ENCODE measurements at regions not wholly inside any gene's neighbourhood (a gene's known extent, or its start where the extent isn't known, plus 50 kb on each side); places are given as distances from the start of the nearest gene placed in this dataset.

GRCh38 chr2:117631152-117631945 is 183.1 kb upstream of the DDX18 start:
- TF ChIP-seq EZH2phosphoT487 (IDR thresholded peaks at IDR 0.05; ENCODE audit: low read depth) (no peak), CTCF (IDR thresholded peaks at IDR 0.05; ENCODE audit: low read depth, low read length) (no peak)

GRCh38 chr2:117635481-117635880 is 179.0 kb upstream of the DDX18 start:
- no peak overlapping the region for H3K4me2 ChIP-seq (ENCODE audit: low read length)
- no peak overlapping the region for H2AFZ ChIP-seq (ENCODE audit: low read depth, low read length)
- no peak for TF ChIP-seq EZH2phosphoT487 (IDR thresholded peaks at IDR 0.05; ENCODE audit: low read depth)

More at GRCh38 chr2:117631152-117631945, 183.1 kb upstream of the DDX18 start:
- H4K20me1 ChIP-seq (ENCODE audit: insufficient read depth, low read length): no peaks in the 10 kb centered on the region
- no peaks in the 10 kb centered on the region for H3K9me3 ChIP-seq (ENCODE audit: insufficient read depth, low read length)
- H3K4me1 ChIP-seq (ENCODE audit: low read length): no peaks in the 10 kb centered on the region
- no peaks in the 10 kb centered on the region for H3K36me3 ChIP-seq (replicated peaks; ENCODE audit: low read depth, low read length)
- H3K4me3 ChIP-seq (ENCODE audit: low read length): no peak overlapping the region
- no peak overlapping the region for H2AFZ ChIP-seq (ENCODE audit: low read depth, low read length)
- 0 out of 2 replicates have a peak, but pooled peaks cover 4% of the 10 kb centered on the region for H3K27me3 ChIP-seq (ENCODE audit: low read depth, low read length)
- no peak overlapping the region for H3K27ac ChIP-seq (ENCODE audit: low read length)
- no peak overlapping the region for H3K9ac ChIP-seq (ENCODE audit: low read length)
- H3K79me2 ChIP-seq (ENCODE audit: low read length): no peaks in the 10 kb centered on the region
- no peak overlapping the region for H3K4me2 ChIP-seq (ENCODE audit: low read length)

GRCh38 chr2:117639401-117639800 is 175.1 kb upstream of the DDX18 start:
- H3K4me2 ChIP-seq (ENCODE audit: low read length): no peak overlapping the region
- H3K27ac ChIP-seq (ENCODE audit: low read length): no peak overlapping the region
- H3K9me3 ChIP-seq (ENCODE audit: insufficient read depth, low read length): no peaks in the 10 kb centered on the region
- no peak overlapping the region for H2AFZ ChIP-seq (ENCODE audit: low read depth, low read length)
- no peaks in the 10 kb centered on the region for H3K4me1 ChIP-seq (ENCODE audit: low read length)
- no peak overlapping the region for H3K4me3 ChIP-seq (ENCODE audit: low read length)
- no peak overlapping the region for H3K9ac ChIP-seq (ENCODE audit: low read length)
- H3K27me3 ChIP-seq (ENCODE audit: low read depth, low read length): no peaks in the 10 kb centered on the region
- no peaks in the 10 kb centered on the region for H3K36me3 ChIP-seq (replicated peaks; ENCODE audit: low read depth, low read length)
- H4K20me1 ChIP-seq (ENCODE audit: insufficient read depth, low read length): no peaks in the 10 kb centered on the region
- no peaks in the 10 kb centered on the region for H3K79me2 ChIP-seq (ENCODE audit: low read length)
- TF ChIP-seq CTCF (IDR thresholded peaks at IDR 0.05; ENCODE audit: low read depth, low read length) (no peak), EZH2phosphoT487 (IDR thresholded peaks at IDR 0.05; ENCODE audit: low read depth) (no peak)

More at GRCh38 chr2:117635481-117635880, 179.0 kb upstream of the DDX18 start:
- Histone ChIP-seq H3K4me1 (ENCODE audit: low read length) (no peaks in the 10 kb centered on the region), H3K79me2 (ENCODE audit: low read length) (no peaks in the 10 kb centered on the region), H3K36me3 (replicated peaks; ENCODE audit: low read depth, low read length) (no peaks in the 10 kb centered on the region), H3K4me3 (ENCODE audit: low read length) (no peak overlapping the region), H3K9ac (ENCODE audit: low read length) (no peak overlapping the region), H3K9me3 (ENCODE audit: insufficient read depth, low read length) (no peaks in the 10 kb centered on the region), H4K20me1 (ENCODE audit: insufficient read depth, low read length) (no peaks in the 10 kb centered on the region), H3K27ac (ENCODE audit: low read length) (no peak overlapping the region), H3K27me3 (ENCODE audit: low read depth, low read length) (0 out of 2 replicates have a peak, but pooled peaks cover 4% of the 10 kb centered on the region)

- Histone ChIP-seq H3K27ac (ENCODE audit: low read length) (no peak overlapping the region), H3K27me3 (ENCODE audit: low read depth, low read length) (no peaks in the 10 kb centered on the region), H2AFZ (ENCODE audit: low read depth, low read length) (no peak overlapping the region), H3K36me3 (replicated peaks; ENCODE audit: low read depth, low read length) (no peaks in the 10 kb centered on the region), H4K20me1 (ENCODE audit: insufficient read depth, low read length) (no peaks in the 10 kb centered on the region), H3K4me3 (ENCODE audit: low read length) (no peak overlapping the region), H3K9me3 (ENCODE audit: insufficient read depth, low read length) (no peaks in the 10 kb centered on the region), H3K79me2 (ENCODE audit: low read length) (no peaks in the 10 kb centered on the region), H3K4me2 (ENCODE audit: low read length) (no peak overlapping the region), H3K4me1 (ENCODE audit: low read length) (no peaks in the 10 kb centered on the region), H3K9ac (ENCODE audit: low read length) (no peak overlapping the region)
- no peak for TF ChIP-seq EZH2phosphoT487 (IDR thresholded peaks at IDR 0.05; ENCODE audit: low read depth)
- no peak for TF ChIP-seq CTCF (IDR thresholded peaks at IDR 0.05; ENCODE audit: low read depth, low read length)
Measured at GRCh38 chr2:117644403-117644802, 170.1 kb upstream of the DDX18 start.

Measured in OCI-LY3 (cell line).